Breast epithelium (tissue), 4 donors: ENCODE measurements at regions not wholly inside any gene's neighbourhood (a gene's known extent, or its start where the extent isn't known, plus 50 kb on each side); places are given as distances from the start of the nearest gene placed in this dataset.
"Not testable (repeated sequence)": the region's sequence is repeated elsewhere in the genome, so short reads cannot be mapped to it uniquely, and the experiment has no call there.

ENCODE experiments used
- DNase-seq, 2 donors: peaks; one replicate each; pipeline ENCODE4 v3.0.0-alpha.2; 2019; ENCODE audit warnings: low spot score in 2 of 2
- H3K27ac ChIP-seq, 2 donors: fragments of 200-600 bp; sonication (generic) in 1 of 2; one replicate each; pipeline ENCODE4 v1.5.1; 2016 to 2019; ENCODE audit warnings: mild to moderate bottlenecking in 1 of 2
- H3K27me3 ChIP-seq, 2 donors: fragments of 200-600 bp; sonication (generic) in 1 of 2; one replicate each; pipeline versions ENCODE4 v1.5.1 to v1.6.0; 2017 to 2019; ENCODE audit warnings: control low read depth in 1 of 2, mild to moderate bottlenecking in 1 of 2
- H3K36me3 ChIP-seq: fragments of 200-600 bp; one replicate; pipeline ENCODE4 v1.5.1; 2019
- H3K4me1 ChIP-seq, 2 donors: fragments of 200-600 bp; sonication (generic); one replicate each; pipeline ENCODE4 v1.5.1; 2016 to 2019; ENCODE audit warnings: control low read depth in 1 of 2
- H3K4me3 ChIP-seq, 3 donors: fragments of 200-600 bp; sonication (generic); 1 replicate in 2 of 3; 2 replicates in 1 of 3; pipeline ENCODE4 v1.5.1; 2016 to 2019; ENCODE audit warnings: mild to moderate bottlenecking in 3 of 3, moderate library complexity in 2 of 3
- H3K9me3 ChIP-seq, 2 donors: fragments of 200-600 bp; sonication (generic) in 1 of 2; one replicate each; pipeline ENCODE4 v1.5.1; 2016 to 2019; ENCODE audit warnings: control low read depth in 1 of 2
- intact Hi-C: fragments of 100-400 bp; cut with DNase I; formaldehyde crosslinking; loops from one replicate; pipeline ENCODE4 v1.15.1; 2023; ENCODE audit warnings: low total_unique reads

- H3K36me3 ChIP-seq, H3K4me1 ChIP-seq, intact Hi-C loops, H3K27me3 ChIP-seq, H3K27ac ChIP-seq, H3K4me3 ChIP-seq, DNase-seq: not testable (repeated sequence)
- peaks cover 19 to 80% of the 10 kb centered on the region in 2 donors for H3K9me3 ChIP-seq
Observed at GRCh38 chr16:34609435-34609834, 1150.0 kb downstream of the TP53TG3F start.
